Uterus (tissue), 2 donors: ENCODE measurements at regions not wholly inside any gene's neighbourhood (a gene's known extent, or its start where the extent isn't known, plus 50 kb on each side); places are given as distances from the start of the nearest gene placed in this dataset.

Experiments
- CTCF ChIP-seq, 4 experiments: fragments of 200-600 bp in 2 of 4; fragments of 450-650 bp in 2 of 4; sonication (generic) in 2 of 4; IDR thresholded peaks; one replicate each; pipeline ENCODE4 v1.5.1; 2016 to 2019; ENCODE audit warnings: antibody characterized with exemption in 4 of 4, mild to moderate bottlenecking in 2 of 4, moderate library complexity in 1 of 4
- POLR2A ChIP-seq, 2 donors: fragments of 450-650 bp; IDR thresholded peaks; one replicate each; pipeline ENCODE4 v1.6.1; 2016; ENCODE audit warnings: antibody characterized with exemption in 2 of 2, mild to moderate bottlenecking in 1 of 2, moderate library complexity in 1 of 2

GRCh38 chr11:113570906-113571305, 95.7 kb upstream of the DRD2 start:
- no peak for TF ChIP-seq CTCF (IDR thresholded peaks at IDR 0.05)
- TF ChIP-seq POLR2A (IDR thresholded peaks at IDR 0.05), result no peak
